Heart left ventricle (tissue), 16 donors: ENCODE measurements at regions not wholly inside any gene's neighbourhood (a gene's known extent, or its start where the extent isn't known, plus 50 kb on each side); places are given as distances from the start of the nearest gene placed in this dataset.

Source experiments
- ATAC-seq, 4 donors: fragments of 200-7000 bp; cut with Tn5 transposase; one replicate each; pipeline ENCODE4 v1.9.1; 2020 to 2022; ENCODE audit warnings: moderate library complexity in 4 of 4, mild to moderate bottlenecking in 3 of 4, moderate number of reproducible peaks in 1 of 4
- DNase-seq, 5 donors: peaks; one replicate each; pipeline ENCODE4 v3.0.0-alpha.2; 2020
- H3K27ac ChIP-seq, 12 donors: fragments of 200-600 bp; sonication (generic) in 4 of 12; one replicate each; pipeline versions ENCODE4 v1.5.0 to v1.8.0; 2016 to 2022; ENCODE audit warnings: mild to moderate bottlenecking in 2 of 12
- H3K27me3 ChIP-seq, 9 donors: fragments of 200-600 bp; sonication (generic) in 2 of 9; one replicate each; pipeline versions ENCODE4 v1.5.1 to v1.8.0; 2016 to 2022; ENCODE audit warnings: mild to moderate bottlenecking in 3 of 9
- H3K36me3 ChIP-seq, 9 donors: fragments of 200-600 bp; sonication (generic) in 2 of 9; one replicate each; pipeline versions ENCODE4 v1.5.0 to v1.8.0; 2018 to 2022; ENCODE audit warnings: mild to moderate bottlenecking in 2 of 9
- H3K4me1 ChIP-seq, 12 donors: fragments of 200-600 bp; sonication (generic) in 4 of 12; one replicate each; pipeline versions ENCODE4 v1.5.0 to v1.8.0; 2016 to 2022; ENCODE audit warnings: mild to moderate bottlenecking in 3 of 12
- H3K4me3 ChIP-seq, 12 donors: fragments of 200-600 bp; sonication (generic) in 4 of 12; one replicate each; pipeline versions ENCODE4 v1.5.0 to v1.8.0; 2017 to 2022; ENCODE audit warnings: mild to moderate bottlenecking in 9 of 12, moderate library complexity in 4 of 12
- H3K9me3 ChIP-seq, 12 donors: fragments of 200-600 bp; sonication (generic) in 4 of 12; one replicate each; pipeline versions ENCODE4 v1.5.0 to v1.8.0; 2016 to 2022; ENCODE audit warnings: mild to moderate bottlenecking in 1 of 12
- POLR2A ChIP-seq, 2 donors: fragments of 450-650 bp; IDR thresholded peaks; one replicate each; pipeline ENCODE4 v1.6.1; 2017; ENCODE audit warnings: antibody characterized with exemption in 2 of 2, mild to moderate bottlenecking in 2 of 2, moderate library complexity in 2 of 2
- WGBS, 4 donors: extraction: QIAGEN DNeasy Blood & Tissue Kit in 2 of 4; methylation state at CpG; one replicate each; pipeline versions ENCODE4 v1.1.5 to v1.1.7; 2013 to 2018; 5-methylcytosine and 5-hydroxymethylcytosine counted together
- intact Hi-C, 10 donors: fragments of 100-400 bp; cut with DNase I; formaldehyde crosslinking; loops; one replicate each; pipeline versions ENCODE4 v1.11.1 to v1.14.2; 2022
- TF ChIP-seq, protein P1 (sequence below), 12 donors: fragments of 200-600 bp; sonication (generic) in 4 of 12; IDR thresholded peaks; one replicate each; pipeline versions ENCODE4 v1.5.0 to v1.8.0; 2018 to 2022; ENCODE audit warnings: antibody characterized with exemption in 12 of 12, mild to moderate bottlenecking in 5 of 12
- donor health status: ischemic (EF 13 %, LVEDD 7.1; RV severe dilation, severe dysfunction).
- donor health status: healthy with polysubstance abuse.
- donor health status: DM: no; HTN: yes; CAD: no.
- donor health status: DM: no; HTN: no; CAD: no.
- donor health status: ischemic (EF 25% LVEDD 6.9; RV normal size, moderate dysfunction).
- donor health status: ischemic (EF 25% LVEDD 5.7; RV mildly dilated, moderate dysfunction).
- donor health status: healthy.
- donor health status: DM: yes; HTN: yes; CAD: no.
- donor health status: ischemic (EF 35%, LVEDD 5.7; RV mildly dilated, moderate dysfunction).
- donor health status: nonischemic (EF 11% LVEDD 7.7; RV severe dilation, severe dysfunction).
- donor health status: DM: yes; HTN: yes; CAD: no.
- donor health status: PGD.
- donor health status: ischemic (EF 29% LVEDD 5.4; RV normal size, mild dysfunction).
- donor health status: nonischemic (EF 23%, LVEDD 6.1; RV moderate dilation, normal function).

DNA sequence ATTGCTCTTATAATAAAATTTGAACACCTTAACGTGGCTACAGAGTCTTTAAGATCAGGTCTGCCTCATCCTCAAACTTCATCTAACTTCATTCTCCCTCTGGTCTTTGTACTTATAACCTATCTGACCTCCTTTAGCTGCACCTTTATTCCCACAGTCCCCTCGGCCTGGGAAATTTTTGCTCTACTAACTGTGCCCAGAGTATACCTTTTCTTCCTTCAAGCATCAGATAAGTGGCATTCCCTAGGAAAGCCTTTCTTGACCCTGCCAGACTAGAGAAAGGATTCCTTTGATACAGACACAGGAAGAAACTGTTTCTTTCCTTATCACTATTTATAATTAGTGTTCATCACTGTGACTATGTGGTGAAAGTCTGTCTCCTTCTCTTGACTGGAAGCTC lies 79.2 kb upstream of the RPRM start:
- H3K4me3 ChIP-seq: no peak overlapping the region
- no peaks in the 10 kb centered on the region for H3K27me3 ChIP-seq
- H3K4me1 ChIP-seq: no peaks in the 10 kb centered on the region
- no peak overlapping the region for H3K27ac ChIP-seq
- TF ChIP-seq POLR2A (IDR thresholded peaks at IDR 0.05): no peak
- TF ChIP-seq, protein P1, sequence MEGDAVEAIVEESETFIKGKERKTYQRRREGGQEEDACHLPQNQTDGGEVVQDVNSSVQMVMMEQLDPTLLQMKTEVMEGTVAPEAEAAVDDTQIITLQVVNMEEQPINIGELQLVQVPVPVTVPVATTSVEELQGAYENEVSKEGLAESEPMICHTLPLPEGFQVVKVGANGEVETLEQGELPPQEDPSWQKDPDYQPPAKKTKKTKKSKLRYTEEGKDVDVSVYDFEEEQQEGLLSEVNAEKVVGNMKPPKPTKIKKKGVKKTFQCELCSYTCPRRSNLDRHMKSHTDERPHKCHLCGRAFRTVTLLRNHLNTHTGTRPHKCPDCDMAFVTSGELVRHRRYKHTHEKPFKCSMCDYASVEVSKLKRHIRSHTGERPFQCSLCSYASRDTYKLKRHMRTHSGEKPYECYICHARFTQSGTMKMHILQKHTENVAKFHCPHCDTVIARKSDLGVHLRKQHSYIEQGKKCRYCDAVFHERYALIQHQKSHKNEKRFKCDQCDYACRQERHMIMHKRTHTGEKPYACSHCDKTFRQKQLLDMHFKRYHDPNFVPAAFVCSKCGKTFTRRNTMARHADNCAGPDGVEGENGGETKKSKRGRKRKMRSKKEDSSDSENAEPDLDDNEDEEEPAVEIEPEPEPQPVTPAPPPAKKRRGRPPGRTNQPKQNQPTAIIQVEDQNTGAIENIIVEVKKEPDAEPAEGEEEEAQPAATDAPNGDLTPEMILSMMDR (IDR thresholded peaks at IDR 0.05): no peak
- DNase-seq (no peak), ATAC-seq (no peak)
- 37 to 52% (median 41%) methylated on average over 2 of the region's 2 CpGs for WGBS, 4 donors
- H3K36me3 ChIP-seq: no peaks in the 10 kb centered on the region
- intact Hi-C loops: no loop called here
- H3K9me3 ChIP-seq: no peaks in the 10 kb centered on the region

DNA sequence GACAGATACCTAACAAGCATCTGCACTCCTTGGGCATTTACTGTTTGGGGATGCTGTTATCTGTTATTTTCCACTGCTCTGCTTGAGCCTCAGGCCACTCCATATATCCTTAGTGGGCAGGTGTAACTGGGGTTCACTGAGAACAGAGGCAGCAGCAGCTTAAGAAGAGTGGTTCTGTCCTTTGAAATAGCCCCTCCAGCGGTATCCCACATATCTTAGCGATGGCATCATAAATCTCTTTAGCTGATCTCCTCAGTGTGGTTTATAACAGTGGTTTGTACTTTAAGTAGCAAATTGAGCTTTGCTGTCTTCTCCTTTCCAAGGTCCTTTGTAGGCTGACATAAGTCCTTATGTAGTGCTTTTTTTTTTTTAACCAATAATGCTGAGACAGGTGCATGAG lies 79.7 kb upstream of the RPRM start:
- DNase-seq (no peak), ATAC-seq (no peak)
- H3K27ac ChIP-seq: no peak overlapping the region
- TF ChIP-seq, protein P1 (IDR thresholded peaks at IDR 0.05): no peak
- no peak for TF ChIP-seq POLR2A (IDR thresholded peaks at IDR 0.05)
- no peak overlapping the region for H3K4me3 ChIP-seq
- H3K27me3 ChIP-seq: no peaks in the 10 kb centered on the region
- no peaks in the 10 kb centered on the region for H3K4me1 ChIP-seq
- intact Hi-C loops: no loop called here
- no peaks in the 10 kb centered on the region for H3K9me3 ChIP-seq
- H3K36me3 ChIP-seq: no peaks in the 10 kb centered on the region
- WGBS, 4 donors: 81 to 89% (median 85%) methylated on average over 2 of the region's 2 CpGs

DNA sequence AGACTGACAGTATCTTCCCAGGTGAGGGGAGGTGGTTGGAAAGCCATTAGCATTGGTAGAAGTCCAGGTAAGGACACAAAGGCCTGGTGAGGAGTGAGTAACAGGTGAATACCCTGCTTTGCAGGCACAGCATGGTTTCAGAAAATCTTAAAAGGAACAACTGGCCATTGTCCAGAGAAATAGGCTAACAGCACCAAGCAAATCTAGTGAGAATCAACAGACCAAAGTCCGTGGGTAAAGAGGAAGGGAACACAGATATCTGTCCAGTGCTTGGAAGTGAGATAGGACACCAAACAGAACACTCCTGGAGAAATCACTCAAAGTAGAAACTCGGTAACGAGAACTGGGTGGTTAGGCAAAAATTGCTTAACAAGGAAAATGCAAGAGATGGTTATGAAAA lies 88.8 kb upstream of the RPRM start:
- TF ChIP-seq, protein P1 (IDR thresholded peaks at IDR 0.05): no peak
- no peak for TF ChIP-seq POLR2A (IDR thresholded peaks at IDR 0.05)
- Histone ChIP-seq H3K27me3 (no peaks in the 10 kb centered on the region), H3K27ac (no peak overlapping the region), H3K36me3 (no peaks in the 10 kb centered on the region), H3K9me3 (no peaks in the 10 kb centered on the region), H3K4me1 (no peaks in the 10 kb centered on the region), H3K4me3 (no peak overlapping the region)
- intact Hi-C loops: no loop called here
- ATAC-seq (no peak), DNase-seq (no peak)
- 39 to 47% (median 43%) methylated on average over 3 of the region's 3 CpGs for WGBS, 4 donors

DNA sequence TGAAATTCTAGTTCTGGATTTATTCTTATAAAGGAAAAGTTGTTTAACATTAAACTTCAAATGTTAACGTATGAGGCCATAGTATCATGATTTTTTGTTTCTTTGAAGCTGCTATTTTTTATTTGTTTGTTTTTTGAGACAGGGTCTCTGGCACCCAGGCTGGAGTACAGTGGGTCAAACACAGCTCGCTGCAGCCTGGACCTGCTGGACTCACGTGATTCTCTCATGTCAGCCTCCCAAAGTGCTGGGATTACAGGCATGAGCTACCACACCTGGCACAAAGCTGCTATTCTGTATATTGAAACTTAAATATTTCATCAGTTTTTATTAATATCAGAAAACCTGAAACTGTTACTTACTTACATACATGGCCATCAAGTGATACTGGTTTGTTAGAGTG lies 89.5 kb upstream of the RPRM start:
- ATAC-seq: no peak
- Histone ChIP-seq H3K27ac (no peak overlapping the region), H3K36me3 (no peaks in the 10 kb centered on the region), H3K9me3 (no peaks in the 10 kb centered on the region), H3K4me3 (no peak overlapping the region), H3K27me3 (no peaks in the 10 kb centered on the region), H3K4me1 (no peaks in the 10 kb centered on the region)
- no peak for TF ChIP-seq POLR2A (IDR thresholded peaks at IDR 0.05)
- WGBS, 4 donors: 56 to 66% (median 60%) methylated on average over 3 of the region's 3 CpGs
- no peak for DNase-seq
- intact Hi-C loops: no loop called here

DNA sequence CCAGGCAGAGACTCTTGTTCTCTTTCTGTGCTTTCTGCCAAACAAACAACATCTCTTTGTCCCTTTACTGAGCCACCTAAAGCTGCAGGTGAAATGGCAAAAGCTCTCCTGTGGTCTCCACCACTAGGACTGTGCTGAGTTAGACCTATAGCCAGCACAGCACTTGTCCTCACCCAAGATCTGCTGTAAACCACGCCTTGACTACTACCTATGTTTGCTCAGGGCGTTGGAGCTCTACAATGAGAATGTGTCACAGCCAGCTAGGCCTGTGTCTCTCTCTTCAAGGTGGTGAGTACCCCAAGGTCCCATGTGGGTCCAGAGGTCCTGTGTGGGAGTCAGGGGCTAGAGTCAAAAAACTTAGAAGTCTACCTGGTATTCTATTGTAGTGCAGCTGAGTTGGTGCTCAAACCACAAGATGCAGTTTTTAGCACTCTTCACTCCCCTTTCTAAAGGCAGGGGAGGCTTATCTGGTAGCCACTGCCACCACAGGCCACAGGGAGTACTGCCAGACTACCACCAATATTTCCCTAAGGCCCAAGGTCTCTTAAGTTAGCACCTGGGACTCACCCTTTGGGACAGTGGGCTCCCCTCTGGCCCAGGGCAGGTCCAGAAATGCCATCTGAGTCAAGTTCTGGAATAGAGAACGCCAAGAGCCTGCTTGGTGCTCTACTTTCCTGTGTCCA lies 96.8 kb upstream of the RPRM start:
- H3K27ac ChIP-seq: no peak overlapping the region
- no peak for ATAC-seq
- intact Hi-C loops: no loop called here
- no peaks in the 10 kb centered on the region for H3K27me3 ChIP-seq
- TF ChIP-seq, protein P1 (IDR thresholded peaks at IDR 0.05): no peak
- no peak for TF ChIP-seq POLR2A (IDR thresholded peaks at IDR 0.05)
- no peaks in the 10 kb centered on the region for H3K36me3 ChIP-seq
- H3K4me1 ChIP-seq: no peaks in the 10 kb centered on the region
- H3K9me3 ChIP-seq: no peaks in the 10 kb centered on the region
- WGBS, 4 donors: 60 to 81% (median 63%) methylated on average over 2 to 3 of the region's 3 CpGs
- no peak for DNase-seq
- H3K4me3 ChIP-seq: no peak overlapping the region
